H1 (cell line): ENCODE measurements at regions not wholly inside any gene's neighbourhood (a gene's known extent, or its start where the extent isn't known, plus 50 kb on each side); places are given as distances from the start of the nearest gene placed in this dataset.

Experiments used
- CTCF ChIA-PET: fragments of 300-600 bp; sonication (Branson Sonifier 250); formaldehyde crosslinking; loops from one replicate; lab custom pipeline; 2021; ENCODE audit not compliant: partially characterized antibody; lab: Charles Lee
- POLR2A ChIA-PET: fragments of 300-600 bp; sonication (Branson Sonifier 250); formaldehyde crosslinking; loops from one replicate; lab custom pipeline; 2021; ENCODE audit warnings: inconsistent platforms; ENCODE audit not compliant: partially characterized antibody; lab: Charles Lee
- DNase-seq, 2 experiments: peaks; one replicate each; pipeline versions ENCODE4 v3.0.0 to v3.0.0-alpha.2; 2010 to 2022; ENCODE audit warnings: low spot score in 2 of 2, low read depth in 1 of 2, mixed read lengths in 1 of 2
- FAIRE-seq: peaks from 2 replicates; lab custom pipeline; 2011; peaks lifted over from hg19 to GRCh38; lab: Jason Lieb, UNC
- H2AFZ ChIP-seq: 2 replicates; pipeline ENCODE4 v1.8.1; 2012; ENCODE audit warnings: low read length, inconsistent platforms
- H2AK5ac ChIP-seq: 2 replicates; pipeline ENCODE4 v1.6.1; 2013; ENCODE audit warnings: low read depth, low read length
- H2BK120ac ChIP-seq: replicated peaks from 2 replicates; pipeline ENCODE3; 2013; ENCODE audit warnings: low read depth, low read length, inconsistent platforms
- H2BK12ac ChIP-seq: 2 replicates; pipeline ENCODE4 v1.6.1; 2013; ENCODE audit warnings: low read depth, low read length
- H2BK15ac ChIP-seq: 2 replicates; pipeline ENCODE4 v1.6.1; 2013; ENCODE audit warnings: low read length
- H2BK20ac ChIP-seq: 2 replicates; pipeline ENCODE4 v1.6.1; 2013; ENCODE audit warnings: low read length
- H2BK5ac ChIP-seq: 2 replicates; pipeline ENCODE4 v1.6.1; 2013; ENCODE audit warnings: low read depth, low read length
- H3K14ac ChIP-seq: 2 replicates; pipeline ENCODE4 v1.6.1; 2013; ENCODE audit warnings: inconsistent platforms; ENCODE audit not compliant: insufficient read length
- H3K18ac ChIP-seq: 2 replicates; pipeline ENCODE4 v1.6.1; 2013; ENCODE audit warnings: low read length; ENCODE audit errors: extremely low read depth
- H3K23ac ChIP-seq: 2 replicates; pipeline ENCODE4 v1.6.1; 2013; ENCODE audit warnings: inconsistent platforms; ENCODE audit not compliant: insufficient read length
- H3K23me2 ChIP-seq: 2 replicates; pipeline ENCODE4 v1.6.1; 2013; ENCODE audit warnings: low read depth, low read length
- H3K27ac ChIP-seq: 2 replicates; pipeline ENCODE4 v1.6.1; 2011; ENCODE audit warnings: low read depth, low read length, inconsistent platforms
- H3K27me3 ChIP-seq, 4 experiments: replicated peaks in 1 of 4; 1 replicate in 1 of 4; 2 replicates in 3 of 4; pipeline versions ENCODE4 v1.6.1 to v1.8.1; 2011 to 2013; ENCODE audit warnings: low read length in 3 of 4, mild to moderate bottlenecking in 3 of 4, inconsistent platforms in 2 of 4, mixed read lengths in 2 of 4, moderate library complexity in 1 of 4; ENCODE audit not compliant: control insufficient read depth in 3 of 4, insufficient read depth in 3 of 4; ENCODE audit errors: extremely low read depth in 1 of 4
- H3K36me3 ChIP-seq, 4 experiments: 2 replicates each; pipeline versions ENCODE4 v1.6.1 to v1.8.1; 2011 to 2013; ENCODE audit warnings: mild to moderate bottlenecking in 4 of 4, low read length in 3 of 4, moderate library complexity in 2 of 4, control low read depth in 1 of 4, inconsistent platforms in 1 of 4; ENCODE audit not compliant: insufficient read depth in 4 of 4, control insufficient read depth in 2 of 4
- H3K4ac ChIP-seq: replicated peaks from 2 replicates; pipeline ENCODE3; 2013; ENCODE audit warnings: low read length, low read depth, mixed read lengths, inconsistent platforms; ENCODE audit not compliant: insufficient read length
- H3K4me1 ChIP-seq, 4 experiments: replicated peaks in 1 of 4; 1 replicate in 1 of 4; 2 replicates in 3 of 4; pipeline versions ENCODE4 v1.6.1 to v1.8.1; 2011 to 2013; ENCODE audit warnings: low read length in 3 of 4, inconsistent platforms in 2 of 4, mixed read lengths in 1 of 4; ENCODE audit not compliant: insufficient read depth in 4 of 4, control insufficient read depth in 3 of 4
- H3K4me2 ChIP-seq, 2 experiments: 2 replicates each; pipeline versions ENCODE4 v1.6.1 to v1.8.1; 2011 to 2013; ENCODE audit warnings: low read depth in 2 of 2, low read length in 2 of 2, control low read depth in 1 of 2, inconsistent platforms in 1 of 2, mild to moderate bottlenecking in 1 of 2; ENCODE audit not compliant: insufficient read depth in 1 of 2
- H3K4me3 ChIP-seq, 4 experiments: fragments of 200-600, 300-600 bp in 1 of 4; sonication (generic), shearing (Covaris generic), sonication (Bioruptor Twin) in 1 of 4; 2 replicates each; pipeline versions ENCODE4 v1.5.1 to v1.8.1; 2011 to 2016; ENCODE audit warnings: low read length in 4 of 4, low read depth in 3 of 4, control low read depth in 2 of 4, inconsistent platforms in 2 of 4, mild to moderate bottlenecking in 2 of 4, mixed read lengths in 1 of 4, moderate library complexity in 1 of 4; ENCODE audit not compliant: insufficient read depth in 2 of 4; ENCODE audit errors: extremely low read depth in 1 of 4
- H3K56ac ChIP-seq: replicated peaks from 2 replicates; pipeline ENCODE3; 2013; ENCODE audit warnings: low read depth, mild to moderate bottlenecking, mixed read lengths, low read length, inconsistent platforms; ENCODE audit not compliant: insufficient read length
- H3K79me1 ChIP-seq: 2 replicates; pipeline ENCODE4 v1.6.1; 2013; ENCODE audit warnings: low read depth, low read length, control low read depth
- H3K79me2 ChIP-seq, 2 experiments: 2 replicates each; pipeline versions ENCODE4 v1.6.1 to v1.8.1; 2012 to 2013; ENCODE audit warnings: low read length in 2 of 2, mild to moderate bottlenecking in 2 of 2, inconsistent platforms in 1 of 2; ENCODE audit not compliant: insufficient read depth in 2 of 2, control insufficient read depth in 1 of 2
- H3K9ac ChIP-seq, 4 experiments: replicated peaks in 1 of 4; 1 replicate in 1 of 4; 2 replicates in 3 of 4; pipeline versions ENCODE4 v1.6.1 to v1.8.1; 2011 to 2013; ENCODE audit warnings: low read depth in 3 of 4, low read length in 3 of 4, control low read depth in 2 of 4, mild to moderate bottlenecking in 2 of 4, moderate library complexity in 2 of 4, inconsistent platforms in 1 of 4; ENCODE audit errors: extremely low read depth in 1 of 4
- H3K9me3 ChIP-seq, 2 experiments: 2 replicates each; pipeline versions ENCODE4 v1.6.1 to v1.8.1; 2012 to 2013; ENCODE audit warnings: mild to moderate bottlenecking in 2 of 2, moderate library complexity in 2 of 2, control low read depth in 1 of 2, inconsistent platforms in 1 of 2, low read depth in 1 of 2, low read length in 1 of 2, mixed read lengths in 1 of 2; ENCODE audit not compliant: insufficient read depth in 2 of 2
- H4K20me1 ChIP-seq, 2 experiments: replicated peaks in 1 of 2; 2 replicates each; pipeline versions ENCODE3 to v1.8.1; 2011 to 2013; ENCODE audit warnings: inconsistent platforms in 2 of 2, low read length in 2 of 2, mild to moderate bottlenecking in 1 of 2; ENCODE audit not compliant: insufficient read depth in 2 of 2, control insufficient read depth in 1 of 2
- H4K5ac ChIP-seq: 2 replicates; pipeline ENCODE4 v1.6.1; 2013; ENCODE audit warnings: low read length, low read depth, mixed read lengths, inconsistent platforms; ENCODE audit not compliant: insufficient read length
- H4K8ac ChIP-seq: 2 replicates; pipeline ENCODE4 v1.8.0; 2013; ENCODE audit warnings: mild to moderate bottlenecking, moderate library complexity, low read length, inconsistent platforms; ENCODE audit not compliant: insufficient read depth; ENCODE audit errors: extremely low read depth
- H4K91ac ChIP-seq: replicated peaks from 2 replicates; pipeline ENCODE3; 2013; ENCODE audit warnings: low read length, mixed read lengths, inconsistent platforms; ENCODE audit not compliant: insufficient read length
- CHD2 ChIP-seq: IDR thresholded peaks from 2 replicates; pipeline ENCODE4 v1.6.1; 2012; ENCODE audit warnings: low read length, improper control_type of control experiment
- EGR1 ChIP-seq: IDR thresholded peaks from 2 replicates; pipeline ENCODE4 v1.6.1; 2011; ENCODE audit warnings: low read depth, low read length, borderline replicate concordance
- GABPA ChIP-seq: IDR thresholded peaks from 2 replicates; pipeline ENCODE4 v1.6.1; 2011; ENCODE audit warnings: mild to moderate bottlenecking, low read length, moderate library complexity, borderline replicate concordance; ENCODE audit not compliant: insufficient read depth
- NANOG ChIP-seq: IDR thresholded peaks from 2 replicates; pipeline ENCODE4 v1.6.1; 2011; ENCODE audit warnings: low read length, low read depth, mild to moderate bottlenecking, inconsistent platforms; ENCODE audit not compliant: insufficient read depth, poor library complexity, severe bottlenecking
- SIRT6 ChIP-seq: IDR thresholded peaks from one replicate; pipeline ENCODE4 v1.7.1; 2012; ENCODE audit warnings: low read length, inconsistent platforms
- SIX5 ChIP-seq: IDR thresholded peaks from 2 replicates; pipeline ENCODE4 v1.6.1; 2011; ENCODE audit warnings: mild to moderate bottlenecking, low read depth, low read length
- SRF ChIP-seq: IDR thresholded peaks from 2 replicates; pipeline ENCODE4 v1.6.1; 2011; ENCODE audit warnings: mild to moderate bottlenecking, low read depth, low read length, moderate library complexity
- TAF1 ChIP-seq: IDR thresholded peaks from 2 replicates; pipeline ENCODE4 v1.6.1; 2011; ENCODE audit warnings: mild to moderate bottlenecking, low read depth, low read length
- WGBS, 2 experiments: shearing (Covaris generic) in 1 of 2; methylation state at CpG; one replicate each; pipeline versions ENCODE4 v1.1.6 to v1.1.7; 2013 to 2015; ENCODE audit warnings: low lambda C conversion rate in 2 of 2, mixed read lengths in 2 of 2, inconsistent platforms in 1 of 2, low coverage in 1 of 2, missing lambda C conversion rate in 1 of 2; ENCODE audit not compliant: insufficient replicate concordance in 2 of 2, insufficient coverage in 1 of 2, insufficient read length in 1 of 2; ENCODE audit errors: extremely low coverage in 1 of 2, missing lambda C conversion rate in 1 of 2; 5-methylcytosine and 5-hydroxymethylcytosine counted together

- FAIRE-seq (no peak), DNase-seq (no peak)
- no peaks in the 10 kb centered on the region for H3K36me3 ChIP-seq
- no peaks in the 10 kb centered on the region for H3K79me2 ChIP-seq
- peak overlapping the region; percentile 94; the same call in 1 of the 2 replicates for H2BK12ac ChIP-seq
- H2AK5ac ChIP-seq: peak overlapping the region; percentile 82; the same call in 1 of the 2 replicates
- POLR2A ChIA-PET: interaction anchor here (0.6 to 2.1 kb wide), 6 partner anchors 12 to 108 kb away, joined by 3 to 5 read pairs (median 3); no protein-coding TSS in a partner anchor
- H3K9me3 ChIP-seq: no peaks in the 10 kb centered on the region
- no peak for TF ChIP-seq SIRT6
- TF ChIP-seq CHD2: no peak
- no peak for TF ChIP-seq EGR1
- no peak for TF ChIP-seq SRF
- TF ChIP-seq GABPA: no peak
- no peak for TF ChIP-seq NANOG
- no peak for TF ChIP-seq SIX5
- TF ChIP-seq TAF1: no peak
- H3K23me2 ChIP-seq: no peaks in the 10 kb centered on the region
- no peak overlapping the region for H4K8ac ChIP-seq
- 77% methylated on average over 8 of the region's 8 CpGs; no CpG with 5 or more reads in 1 of the 2 experiments for WGBS, 2 experiments
- H4K20me1 ChIP-seq: no peaks in the 10 kb centered on the region
- H4K91ac ChIP-seq: peak overlapping the region; percentile 63
- H2AFZ ChIP-seq: 0 out of 2 replicates have a peak overlapping the region, but pooled peaks have one; percentile 6
- no peak overlapping the region for H2BK120ac ChIP-seq
- H3K23ac ChIP-seq: no peak overlapping the region
- H3K27me3 ChIP-seq: no peaks in the 10 kb centered on the region
- no peak overlapping the region for H3K14ac ChIP-seq
- H4K5ac ChIP-seq: no peak overlapping the region
- H3K27ac ChIP-seq: no peak overlapping the region
- peak overlapping the region; percentile 75; the same call in 1 of the 2 replicates for H2BK15ac ChIP-seq
- H3K9ac ChIP-seq: no peak overlapping the region
- peaks cover 3 to 18% (median 13%) of the 10 kb centered on the region in 4 experiments; a peak in 6 of 7 replicates for H3K4me1 ChIP-seq
- no peak overlapping the region for H3K4me2 ChIP-seq
- peak overlapping the region; percentile 66; the same call in 1 of the 2 replicates for H2BK20ac ChIP-seq
- H3K79me1 ChIP-seq: no peaks in the 10 kb centered on the region
- H2BK5ac ChIP-seq: peak overlapping the region; percentile 80
- H3K4me3 ChIP-seq: no peak overlapping the region
- no peak overlapping the region for H3K56ac ChIP-seq
- CTCF ChIA-PET: interaction anchor here (1.1 to 11.7 kb wide), 9 partner anchors 19 to 311 kb away, joined by 3 to 93 read pairs (median 3); no protein-coding TSS in a partner anchor
- no peak overlapping the region for H3K4ac ChIP-seq
- peak overlapping the region; percentile 52; the same call in 1 of the 2 replicates for H3K18ac ChIP-seq
These were observed 72.2 kb upstream of the PODXL start for GRCh38 chr7:131628634-131629033.
